SK-N-SH treated with all-trans-retinoic acid at 6 μM for 48 hours (cell line): ENCODE measurements at regions not wholly inside any gene's neighbourhood (a gene's known extent, or its start where the extent isn't known, plus 50 kb on each side); places are given as distances from the start of the nearest gene placed in this dataset.

Experiments used
- GLIS3 ChIP-seq: fragments of 250-450 bp; sonication (Bioruptor Pico); IDR thresholded peaks from 2 replicates; pipeline ENCODE4 v1.5.0; 2020; ENCODE audit warnings: mild to moderate bottlenecking, moderate library complexity
- OSR1 ChIP-seq: fragments of 250-450 bp; sonication (Bioruptor Pico); IDR thresholded peaks from 2 replicates; pipeline ENCODE4 v1.8.0; 2022; ENCODE audit warnings: moderate library complexity, mild to moderate bottlenecking, inconsistent platforms
- RARB ChIP-seq: fragments of 250-450 bp; sonication (Bioruptor Pico); IDR thresholded peaks from 2 replicates; pipeline ENCODE4 v1.8.0; 2021; ENCODE audit warnings: mild to moderate bottlenecking, moderate library complexity
- ZC3H10 ChIP-seq: fragments of 250-450 bp; sonication (Bioruptor Pico); IDR thresholded peaks from 2 replicates; pipeline ENCODE4 v1.5.1; 2021; ENCODE audit warnings: mild to moderate bottlenecking, moderate library complexity
- TF ChIP-seq, protein P1 (sequence below): fragments of 250-450 bp; sonication (Bioruptor Pico); IDR thresholded peaks from 2 replicates; pipeline ENCODE4 v1.5.1; 2020; ENCODE audit warnings: low read depth, mild to moderate bottlenecking, moderate library complexity
- TF ChIP-seq, protein P2 (sequence below): fragments of 250-450 bp; sonication (Bioruptor Pico); IDR thresholded peaks from 2 replicates; pipeline ENCODE4 v1.5.0; 2020; ENCODE audit warnings: mild to moderate bottlenecking, moderate library complexity
- TF ChIP-seq, protein P3 (sequence below): fragments of 250-450 bp; sonication (Bioruptor Pico); IDR thresholded peaks from 2 replicates; pipeline ENCODE4 v1.8.0; 2021; ENCODE audit warnings: low read depth, mild to moderate bottlenecking, moderate library complexity, borderline replicate concordance

DNA sequence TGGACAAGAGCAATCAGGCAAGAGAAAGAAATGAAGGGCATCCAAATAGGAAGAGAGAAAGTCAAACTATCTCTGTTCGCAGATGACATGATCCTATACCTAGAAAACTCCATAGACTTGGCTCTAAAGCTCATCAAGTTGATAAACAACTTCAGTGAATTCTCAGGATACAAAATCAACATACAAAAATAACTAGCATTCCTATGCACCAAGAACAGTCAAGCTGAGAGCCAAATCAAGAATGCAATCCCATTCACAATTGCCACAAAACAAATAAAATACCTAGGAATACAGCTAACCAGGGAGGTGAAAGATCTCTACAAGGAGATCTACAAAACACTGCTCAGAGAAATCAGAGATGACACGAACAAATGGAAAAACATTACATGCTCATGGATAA is 417.5 kb upstream of the ATP2B1 start:
- TF ChIP-seq, protein P1, sequence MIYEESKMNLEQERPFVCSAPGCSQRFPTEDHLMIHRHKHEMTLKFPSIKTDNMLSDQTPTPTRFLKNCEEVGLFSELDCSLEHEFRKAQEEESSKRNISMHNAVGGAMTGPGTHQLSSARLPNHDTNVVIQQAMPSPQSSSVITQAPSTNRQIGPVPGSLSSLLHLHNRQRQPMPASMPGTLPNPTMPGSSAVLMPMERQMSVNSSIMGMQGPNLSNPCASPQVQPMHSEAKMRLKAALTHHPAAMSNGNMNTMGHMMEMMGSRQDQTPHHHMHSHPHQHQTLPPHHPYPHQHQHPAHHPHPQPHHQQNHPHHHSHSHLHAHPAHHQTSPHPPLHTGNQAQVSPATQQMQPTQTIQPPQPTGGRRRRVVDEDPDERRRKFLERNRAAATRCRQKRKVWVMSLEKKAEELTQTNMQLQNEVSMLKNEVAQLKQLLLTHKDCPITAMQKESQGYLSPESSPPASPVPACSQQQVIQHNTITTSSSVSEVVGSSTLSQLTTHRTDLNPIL (CRISPR knock-in tag), result no peak
- TF ChIP-seq GLIS3 (CRISPR knock-in tag) (no peak), RARB (CRISPR knock-in tag) (no peak), OSR1 (CRISPR knock-in tag) (no peak), ZC3H10 (no peak)
- TF ChIP-seq, protein P2, sequence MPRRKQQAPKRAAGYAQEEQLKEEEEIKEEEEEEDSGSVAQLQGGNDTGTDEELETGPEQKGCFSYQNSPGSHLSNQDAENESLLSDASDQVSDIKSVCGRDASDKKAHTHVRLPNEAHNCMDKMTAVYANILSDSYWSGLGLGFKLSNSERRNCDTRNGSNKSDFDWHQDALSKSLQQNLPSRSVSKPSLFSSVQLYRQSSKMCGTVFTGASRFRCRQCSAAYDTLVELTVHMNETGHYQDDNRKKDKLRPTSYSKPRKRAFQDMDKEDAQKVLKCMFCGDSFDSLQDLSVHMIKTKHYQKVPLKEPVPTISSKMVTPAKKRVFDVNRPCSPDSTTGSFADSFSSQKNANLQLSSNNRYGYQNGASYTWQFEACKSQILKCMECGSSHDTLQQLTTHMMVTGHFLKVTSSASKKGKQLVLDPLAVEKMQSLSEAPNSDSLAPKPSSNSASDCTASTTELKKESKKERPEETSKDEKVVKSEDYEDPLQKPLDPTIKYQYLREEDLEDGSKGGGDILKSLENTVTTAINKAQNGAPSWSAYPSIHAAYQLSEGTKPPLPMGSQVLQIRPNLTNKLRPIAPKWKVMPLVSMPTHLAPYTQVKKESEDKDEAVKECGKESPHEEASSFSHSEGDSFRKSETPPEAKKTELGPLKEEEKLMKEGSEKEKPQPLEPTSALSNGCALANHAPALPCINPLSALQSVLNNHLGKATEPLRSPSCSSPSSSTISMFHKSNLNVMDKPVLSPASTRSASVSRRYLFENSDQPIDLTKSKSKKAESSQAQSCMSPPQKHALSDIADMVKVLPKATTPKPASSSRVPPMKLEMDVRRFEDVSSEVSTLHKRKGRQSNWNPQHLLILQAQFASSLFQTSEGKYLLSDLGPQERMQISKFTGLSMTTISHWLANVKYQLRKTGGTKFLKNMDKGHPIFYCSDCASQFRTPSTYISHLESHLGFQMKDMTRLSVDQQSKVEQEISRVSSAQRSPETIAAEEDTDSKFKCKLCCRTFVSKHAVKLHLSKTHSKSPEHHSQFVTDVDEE, result no peak
- TF ChIP-seq, protein P3, sequence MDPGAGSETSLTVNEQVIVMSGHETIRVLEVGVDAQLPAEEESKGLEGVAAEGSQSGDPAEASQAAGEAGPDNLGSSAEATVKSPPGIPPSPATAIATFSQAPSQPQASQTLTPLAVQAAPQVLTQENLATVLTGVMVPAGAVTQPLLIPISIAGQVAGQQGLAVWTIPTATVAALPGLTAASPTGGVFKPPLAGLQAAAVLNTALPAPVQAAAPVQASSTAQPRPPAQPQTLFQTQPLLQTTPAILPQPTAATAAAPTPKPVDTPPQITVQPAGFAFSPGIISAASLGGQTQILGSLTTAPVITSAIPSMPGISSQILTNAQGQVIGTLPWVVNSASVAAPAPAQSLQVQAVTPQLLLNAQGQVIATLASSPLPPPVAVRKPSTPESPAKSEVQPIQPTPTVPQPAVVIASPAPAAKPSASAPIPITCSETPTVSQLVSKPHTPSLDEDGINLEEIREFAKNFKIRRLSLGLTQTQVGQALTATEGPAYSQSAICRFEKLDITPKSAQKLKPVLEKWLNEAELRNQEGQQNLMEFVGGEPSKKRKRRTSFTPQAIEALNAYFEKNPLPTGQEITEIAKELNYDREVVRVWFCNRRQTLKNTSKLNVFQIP (CRISPR knock-in tag), result no peak
